HCT116 (cell line): ENCODE measurements at regions not wholly inside any gene's neighbourhood (a gene's known extent, or its start where the extent isn't known, plus 50 kb on each side); places are given as distances from the start of the nearest gene placed in this dataset.

Experiments used
- CBX3 ChIP-seq: IDR thresholded peaks from 2 replicates; pipeline ENCODE4 v1.6.1; 2012; ENCODE audit warnings: low read depth
- CTCF ChIP-seq, 3 experiments: fragments of 200-600 bp in 1 of 3; sonication (generic) in 1 of 3; IDR thresholded peaks in 2 of 3; conservative IDR thresholded peaks in 1 of 3; 2 replicates each; pipeline ENCODE4 v1.5.1; 2012 to 2017; ENCODE audit warnings: low read depth in 2 of 3, low read length in 2 of 3, antibody characterized with exemption in 1 of 3, borderline replicate concordance in 1 of 3, control low read depth in 1 of 3, mild to moderate bottlenecking in 1 of 3, mixed read lengths in 1 of 3, mixed run types in 1 of 3, moderate library complexity in 1 of 3; ENCODE audit not compliant: insufficient read depth in 1 of 3
- EZH2 ChIP-seq: fragments of 200-600 bp; sonication (generic); IDR thresholded peaks from 2 replicates; pipeline ENCODE4 v1.6.1; 2017; ENCODE audit warnings: antibody characterized with exemption, mixed run types
- EZH2phosphoT487 ChIP-seq: fragments of 200-600 bp; IDR thresholded peaks from 2 replicates; pipeline ENCODE4 v1.6.1; 2018; ENCODE audit warnings: antibody characterized with exemption, borderline replicate concordance
- POLR2A ChIP-seq: IDR thresholded peaks from 2 replicates; pipeline ENCODE4 v1.7.0; 2011; ENCODE audit warnings: borderline replicate concordance; ENCODE audit not compliant: insufficient read depth, insufficient read length; ENCODE audit errors: extremely low read depth
- REST ChIP-seq: IDR thresholded peaks from 2 replicates; pipeline ENCODE4 v1.6.1; 2012; ENCODE audit warnings: low read depth
- SIN3A ChIP-seq: IDR thresholded peaks from 2 replicates; pipeline ENCODE4 v1.6.1; 2012; ENCODE audit warnings: low read depth
- SP1 ChIP-seq: IDR thresholded peaks from 2 replicates; pipeline ENCODE4 v1.6.1; 2012; ENCODE audit warnings: low read depth
- TCF7L2 ChIP-seq: IDR thresholded peaks from 2 replicates; pipeline ENCODE4 v1.7.0; 2011; ENCODE audit warnings: borderline replicate concordance, inconsistent platforms; ENCODE audit not compliant: insufficient read depth, insufficient read length; ENCODE audit errors: extremely low read depth
- YY1 ChIP-seq: IDR thresholded peaks from 2 replicates; pipeline ENCODE4 v1.6.1; 2011; ENCODE audit warnings: low read length, low read depth, moderate library complexity, mild to moderate bottlenecking; ENCODE audit not compliant: insufficient replicate concordance; ENCODE audit errors: extremely low read depth
- ZNF274 ChIP-seq: fragments of 200-500 bp; sonication (Bioruptor generic); IDR thresholded peaks from 2 replicates; pipeline ENCODE4 v1.6.1; 2014; ENCODE audit warnings: mild to moderate bottlenecking, low read depth, low read length, inconsistent platforms

- TF ChIP-seq SP1 (no peak), CTCF (IDR thresholded peaks at IDR 0.05 in 2 of 3, conservative IDR thresholded peaks at IDR 0.05 in 1 of 3; ENCODE audit: borderline replicate concordance in 1 of 3, insufficient read depth in 1 of 3, low read depth in 2 of 3, low read length in 2 of 3) (no peak), POLR2A (no peak), ZNF274 (no peak), YY1 (no peak), SIN3A (no peak), EZH2 (no peak), EZH2phosphoT487 (no peak), REST (no peak), CBX3 (no peak), TCF7L2 (no peak)
These were observed 531.7 kb upstream of the FLRT2 start for GRCh38 chr14:84998216-84998615.
